ENCODE measurements at regions not wholly inside any gene's neighbourhood (a gene's known extent, or its start where the extent isn't known, plus 50 kb on each side); places are given as distances from the start of the nearest gene placed in this dataset.
A peak's percentile ranks its signal among the peaks of the same experiment; 100 is the strongest.
"Not testable (repeated sequence)": the region's sequence is repeated elsewhere in the genome, so short reads cannot be mapped to it uniquely, and the experiment has no call there.

DNA sequence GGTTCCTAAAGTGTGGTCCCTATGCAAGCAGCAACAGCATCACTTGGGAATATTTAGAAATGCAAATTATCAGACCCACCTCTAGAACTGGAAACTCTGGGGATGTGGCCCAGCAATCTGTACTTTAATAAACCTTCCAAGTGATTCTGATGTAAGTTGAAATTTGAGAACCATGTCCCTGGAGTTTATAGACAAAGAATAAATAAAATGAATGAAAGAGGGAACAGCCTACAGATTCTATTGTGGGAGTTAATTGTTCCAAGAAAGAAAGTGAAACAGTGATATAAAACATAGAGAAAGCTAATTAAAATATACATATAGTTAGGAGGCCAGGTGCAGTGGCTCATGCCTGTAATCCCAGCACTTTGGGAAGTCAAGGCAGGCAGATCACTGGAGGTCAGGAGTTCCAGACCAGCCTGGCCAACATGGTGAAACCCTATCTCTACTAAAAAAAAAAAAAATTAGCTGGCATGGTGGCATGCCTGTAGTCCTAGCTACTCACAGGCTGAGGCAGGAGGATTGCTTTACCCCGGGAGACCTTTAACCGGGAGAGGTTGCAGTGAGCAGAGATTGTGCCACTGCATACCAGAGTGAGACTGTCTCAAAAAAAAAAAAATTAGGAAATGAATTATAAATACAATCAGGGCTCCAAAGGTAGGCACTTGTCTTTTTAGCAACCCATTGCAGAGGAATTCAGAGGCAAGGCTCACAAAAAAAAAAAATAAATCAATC is 507.5 kb downstream of the NAV3 start:
- no peak for DNase-seq

DNA sequence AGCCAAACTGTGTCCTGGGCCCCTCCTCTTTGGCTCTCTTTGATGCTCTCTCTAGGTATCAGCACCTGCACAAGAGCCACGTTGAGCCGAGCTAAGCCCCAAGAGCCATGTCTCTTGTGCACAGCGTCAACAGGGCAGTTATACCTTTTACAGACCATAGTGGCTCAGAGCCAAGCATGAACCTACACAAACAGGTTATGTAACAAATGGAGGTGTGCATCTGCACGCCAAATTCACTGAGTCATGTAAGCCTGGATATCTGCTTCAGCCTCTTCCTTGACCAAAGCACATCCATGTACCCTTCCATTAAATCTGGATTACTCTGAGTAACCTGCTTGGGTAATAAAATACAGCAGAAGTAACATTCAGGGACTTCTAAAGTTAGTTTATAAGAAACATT is 509.7 kb downstream of the NAV3 start:
- no peak for DNase-seq

DNA sequence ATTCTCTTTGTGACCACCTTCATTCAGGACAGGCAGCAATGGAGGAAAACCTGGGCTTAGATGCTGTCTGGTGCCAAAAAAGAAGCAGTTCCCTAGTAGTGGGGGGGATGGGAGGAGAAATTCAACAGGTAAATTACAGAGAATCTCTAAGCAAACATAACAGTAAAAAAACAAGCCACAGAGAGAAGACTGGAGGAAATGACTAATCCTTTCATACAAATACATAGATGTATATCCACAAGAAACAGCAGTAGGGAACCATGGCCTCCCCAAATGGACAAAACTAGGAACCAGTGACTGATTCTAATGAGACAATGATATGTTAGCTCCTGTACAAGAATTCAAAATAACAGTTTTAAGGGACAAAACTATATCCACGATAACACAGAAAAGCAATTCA is 513.0 kb downstream of the NAV3 start:
- DNase-seq = no peak

DNA sequence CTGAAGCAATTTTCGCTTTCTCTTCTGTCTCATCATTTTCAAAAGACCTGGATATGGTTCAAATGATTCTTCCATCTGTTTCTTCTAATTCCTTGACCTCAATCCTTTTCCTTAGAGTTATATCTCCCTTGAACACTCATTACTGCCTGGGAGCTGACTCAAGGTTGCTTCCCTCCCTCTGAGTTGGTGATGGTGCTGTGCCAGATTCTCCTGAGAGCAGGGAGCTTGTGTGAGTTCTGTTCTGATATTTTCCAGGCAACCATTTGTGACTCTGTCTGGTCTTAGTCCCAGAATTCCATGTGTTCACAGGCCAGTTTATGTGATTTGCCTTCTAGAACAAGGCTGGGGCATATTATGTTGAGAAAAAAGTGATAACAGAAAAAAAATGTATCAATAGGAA is 505.1 kb upstream of the SYT1 start:
- DNase-seq = no peak

DNA sequence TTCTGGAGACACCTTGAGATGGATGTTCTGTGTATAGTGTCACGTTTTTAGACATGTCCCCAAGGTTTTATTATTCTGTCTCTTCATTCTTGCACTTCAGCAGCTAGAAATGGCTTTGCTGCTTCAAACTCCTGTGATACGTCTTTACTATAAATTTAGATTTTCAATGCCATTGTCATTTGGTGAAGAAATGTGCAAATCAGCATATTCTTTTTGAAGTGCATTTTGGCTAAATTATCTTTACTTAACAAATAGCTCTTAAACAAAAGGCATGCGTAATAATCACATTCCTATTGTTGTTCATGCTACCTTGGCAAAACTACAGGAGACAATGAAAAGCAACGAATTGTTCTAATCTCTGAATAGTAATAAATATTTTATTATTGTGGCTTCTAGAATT is 502.9 kb upstream of the SYT1 start:
- no peak for DNase-seq

DNA sequence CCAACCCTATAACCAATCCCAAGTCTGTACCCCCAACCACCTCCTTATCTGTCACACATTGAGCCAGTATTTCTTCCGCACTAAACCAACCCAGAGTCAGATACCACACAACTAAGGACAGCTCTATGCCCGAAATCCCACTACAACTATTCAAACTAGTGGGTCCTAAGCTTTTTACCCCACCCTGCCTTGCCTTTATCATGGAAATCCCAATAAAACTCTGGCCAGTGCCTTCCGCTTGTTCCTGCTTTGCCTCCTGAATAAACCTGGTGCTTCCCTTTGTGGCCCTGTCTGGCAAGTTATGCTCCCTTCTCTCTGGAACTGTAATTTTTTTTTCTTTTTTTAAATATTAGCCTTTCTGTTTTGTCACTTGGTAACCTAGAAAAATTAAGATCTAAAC is 493.3 kb upstream of the SYT1 start:
- no peak for DNase-seq

DNA sequence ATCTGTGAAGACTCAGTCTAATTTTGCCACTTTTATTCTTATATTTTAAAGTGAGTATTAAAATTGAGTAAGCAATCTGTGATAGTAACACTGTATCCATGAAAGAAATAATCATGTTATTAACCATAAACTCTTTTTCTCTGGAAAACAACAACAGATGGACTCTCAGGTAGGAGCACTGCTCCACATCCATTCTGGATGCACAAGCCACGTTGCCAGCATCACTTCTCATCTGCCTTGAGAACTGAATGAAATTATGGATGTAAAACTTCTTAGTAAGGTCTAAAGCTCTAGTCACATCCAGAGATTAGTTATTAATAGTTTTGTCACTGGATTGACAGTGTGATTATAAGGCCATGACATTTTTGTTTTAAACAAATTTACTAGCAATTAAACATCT is 489.1 kb upstream of the SYT1 start:
- no peak for DNase-seq

DNA sequence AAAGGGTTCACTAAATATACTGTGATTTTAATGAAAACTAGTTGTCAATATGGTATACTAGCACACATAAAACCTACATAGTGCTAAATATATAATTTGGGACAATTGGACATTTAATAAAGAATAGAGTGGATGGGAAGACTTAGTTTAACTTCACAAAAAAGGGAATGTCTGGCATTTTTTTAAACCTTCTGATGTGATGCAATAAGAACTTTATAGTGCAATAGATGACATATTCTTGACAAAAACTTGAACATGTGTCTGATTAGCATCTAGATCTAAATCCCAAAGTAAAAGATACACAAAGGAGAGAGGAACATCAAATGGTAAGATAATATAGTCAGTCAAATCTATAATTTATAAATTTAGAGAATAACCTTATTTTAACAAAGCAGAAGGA is 488.3 kb upstream of the SYT1 start:
- no peak for DNase-seq

DNA sequence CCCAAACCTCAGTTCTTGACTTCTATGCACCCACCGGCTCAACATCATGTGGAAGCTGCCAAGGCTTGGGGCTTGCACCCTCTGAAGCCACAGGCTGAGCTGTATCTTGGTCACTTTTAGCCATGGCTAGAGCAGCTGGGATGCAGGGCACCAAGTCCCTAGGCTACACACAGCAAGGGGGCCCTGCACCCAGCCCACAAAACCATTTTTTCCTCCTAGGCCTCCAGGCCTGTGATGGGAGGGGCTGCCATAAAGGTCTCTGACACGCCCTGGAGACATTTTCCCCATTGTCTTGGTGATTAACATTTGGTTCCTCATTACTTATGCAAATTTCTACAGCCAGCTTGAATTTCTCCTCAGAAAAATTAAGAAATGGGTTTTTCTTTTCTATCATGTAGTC is 485.5 kb upstream of the SYT1 start:
- not testable (repeated sequence) for DNase-seq

DNA sequence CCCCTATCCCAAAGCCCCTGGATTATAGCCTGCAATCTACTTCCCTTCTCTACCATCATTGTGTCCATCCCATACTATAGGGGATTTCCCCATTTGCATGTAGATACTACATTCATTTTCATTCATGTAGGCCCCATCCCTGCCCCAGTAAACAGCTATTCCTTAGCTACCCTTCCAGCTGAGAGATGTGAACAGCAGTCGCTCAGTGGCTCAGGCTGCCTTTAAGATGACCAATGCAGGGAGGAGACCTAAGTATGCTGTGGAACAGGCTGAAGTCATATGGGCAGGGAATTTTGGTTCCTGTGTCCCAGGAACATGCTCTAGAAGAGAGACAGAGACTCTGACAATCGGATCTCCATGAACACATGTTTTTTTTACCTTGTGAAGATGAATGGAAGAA is 481.2 kb upstream of the SYT1 start:
- no peak for DNase-seq

DNA sequence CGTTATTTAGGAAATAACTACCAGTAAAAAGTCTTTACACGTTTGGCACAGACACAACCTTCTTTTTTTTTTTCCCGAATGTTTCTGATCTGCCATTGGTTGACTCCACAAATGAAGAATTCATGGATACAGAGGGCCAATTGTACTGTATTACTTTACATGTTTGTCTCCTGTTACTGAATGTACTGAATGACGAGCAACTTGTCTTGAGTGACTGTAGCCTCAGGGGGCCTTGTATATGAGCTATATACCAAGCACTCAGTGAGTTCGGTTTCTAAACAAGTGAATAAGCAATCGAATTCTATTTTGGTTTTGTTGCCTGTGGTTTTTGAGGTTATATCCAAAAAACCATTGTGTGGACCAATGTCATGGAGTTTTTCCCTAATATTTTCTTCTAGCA is 480.0 kb upstream of the SYT1 start:
- DNase-seq = no peak

DNA sequence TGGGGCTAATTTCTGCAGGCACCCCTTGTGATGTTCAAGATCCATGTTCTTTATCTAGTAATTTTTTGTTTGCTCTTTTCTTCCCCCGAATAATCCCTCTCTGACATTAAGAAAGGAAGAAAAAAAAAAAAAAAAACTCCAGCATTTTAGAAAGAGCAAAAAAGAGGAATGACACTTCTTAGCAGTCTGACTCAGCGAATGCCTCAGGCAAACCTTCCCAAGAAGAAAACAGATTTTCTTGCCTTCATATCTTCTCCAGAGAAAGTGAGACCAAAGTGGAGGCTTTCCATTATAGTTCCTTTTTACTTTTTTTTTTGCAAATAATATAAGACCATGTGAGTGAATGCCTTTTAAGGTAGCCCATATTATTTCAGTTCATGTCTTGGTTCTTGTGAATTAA is 479.0 kb upstream of the SYT1 start:
- DNase-seq = peak; percentile 55

DNA sequence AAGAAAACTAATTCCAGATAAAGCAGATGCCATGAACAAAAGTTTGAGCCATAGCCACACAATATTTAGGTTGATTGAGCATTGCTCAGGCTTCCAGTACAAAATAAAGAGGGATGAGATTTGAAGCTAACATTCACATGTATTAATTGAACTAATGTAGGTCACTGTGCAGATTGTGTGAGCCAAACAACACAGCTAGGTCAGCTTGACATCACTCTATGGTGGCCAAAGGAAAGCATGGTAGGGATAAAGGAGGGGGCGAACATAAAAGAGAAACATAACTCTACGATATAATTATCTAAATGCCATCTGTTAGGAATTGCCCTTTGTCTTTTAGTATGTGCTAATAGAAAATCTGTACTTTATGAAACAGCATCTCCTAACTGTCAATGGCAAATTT is 477.7 kb upstream of the SYT1 start:
- DNase-seq = no peak

DNA sequence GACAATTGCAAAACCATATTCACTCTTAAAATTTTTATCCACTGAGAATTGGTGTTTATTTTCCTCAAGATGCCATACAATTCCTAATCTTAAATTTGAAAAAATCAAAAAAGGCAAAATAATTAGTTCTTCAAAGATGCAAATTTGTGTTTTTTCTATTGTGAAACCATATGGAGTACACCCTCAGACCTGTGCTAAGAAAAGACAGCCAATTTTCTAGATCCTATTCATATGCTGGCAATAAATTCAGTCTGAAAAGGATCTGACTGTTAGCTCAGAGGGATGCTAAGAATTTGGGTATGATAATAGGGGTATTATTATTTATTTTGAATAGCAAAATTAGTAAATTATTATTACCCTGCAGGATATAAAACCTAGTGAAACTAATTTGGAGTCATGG is 476.9 kb upstream of the SYT1 start:
- no peak for DNase-seq

DNA sequence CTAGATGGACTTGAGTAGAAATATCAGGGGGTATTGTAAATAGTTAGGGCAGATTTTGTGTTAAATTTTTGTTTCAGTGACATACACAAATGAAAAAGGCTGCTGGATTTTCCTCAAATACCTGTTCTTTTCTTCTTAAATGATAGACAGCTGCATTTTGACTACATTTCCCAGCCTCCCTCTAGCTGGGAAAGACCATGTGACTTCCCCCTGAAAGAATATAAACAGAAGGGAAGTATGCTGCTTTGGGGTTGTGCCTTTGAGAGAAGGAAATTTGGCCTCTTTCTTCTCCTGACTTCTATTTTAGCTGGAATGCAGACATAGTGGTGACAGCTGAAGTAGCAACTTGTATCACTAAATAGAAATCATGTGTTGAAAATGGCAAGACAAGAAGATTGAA is 476.1 kb upstream of the SYT1 start:
- DNase-seq = no peak

DNA sequence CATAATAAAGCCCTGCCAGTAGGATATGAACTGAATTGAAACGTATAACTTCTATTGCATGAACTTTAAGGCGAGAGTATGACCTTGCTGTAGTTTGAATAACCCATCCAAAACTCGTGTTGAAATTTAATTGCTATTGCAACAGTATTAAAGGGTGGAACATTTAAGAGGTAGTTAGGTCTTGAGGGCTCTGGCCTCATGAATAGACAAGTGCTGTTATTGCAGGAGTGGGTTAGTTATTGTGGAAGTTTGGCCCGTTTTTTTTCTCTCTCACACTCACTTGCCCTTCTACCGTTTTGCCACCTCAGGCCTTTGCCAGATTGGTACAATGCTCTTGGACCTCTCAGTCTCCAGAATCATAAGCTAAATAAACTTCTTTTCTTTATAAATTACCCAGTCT is 473.7 kb upstream of the SYT1 start:
- no peak for DNase-seq

DNA sequence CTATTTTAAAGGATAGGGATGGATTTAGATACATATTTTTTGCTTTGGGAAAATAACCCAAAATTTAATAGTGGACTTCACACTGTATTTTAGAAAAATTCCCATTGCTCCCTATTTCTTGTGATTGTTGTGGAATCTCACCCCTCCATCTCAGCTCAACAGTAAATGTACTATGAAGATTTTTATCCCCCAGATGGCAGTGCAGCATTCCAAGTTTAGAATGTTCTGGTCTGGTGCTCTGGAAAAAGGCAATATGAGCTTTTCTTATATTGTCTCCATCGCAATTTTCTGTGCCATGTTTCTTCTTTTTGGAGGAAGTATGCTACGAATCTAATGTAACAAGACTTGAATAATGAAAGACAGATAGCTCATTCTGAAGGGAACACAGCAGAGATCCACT is 471.7 kb upstream of the SYT1 start:
- no peak for DNase-seq

DNA sequence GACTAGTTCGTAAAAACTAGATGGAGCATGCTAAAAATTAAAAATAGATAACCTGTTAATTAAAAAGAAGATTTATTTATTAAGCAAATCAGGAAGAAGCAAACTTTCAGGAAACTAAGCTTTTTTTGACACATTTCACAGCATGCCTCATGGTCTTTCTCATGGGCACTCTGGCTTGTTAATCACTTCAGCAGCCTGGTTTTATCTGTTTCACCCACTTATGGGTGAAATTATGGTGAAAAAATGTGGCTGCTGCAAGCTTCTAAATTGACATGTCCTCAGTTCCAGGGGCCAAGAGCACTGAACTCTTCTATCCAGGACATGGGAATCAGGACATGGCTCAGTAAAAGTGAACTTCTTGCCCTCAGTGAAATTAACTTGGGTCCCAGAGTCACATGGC is 468.6 kb upstream of the SYT1 start:
- no peak for DNase-seq

DNA sequence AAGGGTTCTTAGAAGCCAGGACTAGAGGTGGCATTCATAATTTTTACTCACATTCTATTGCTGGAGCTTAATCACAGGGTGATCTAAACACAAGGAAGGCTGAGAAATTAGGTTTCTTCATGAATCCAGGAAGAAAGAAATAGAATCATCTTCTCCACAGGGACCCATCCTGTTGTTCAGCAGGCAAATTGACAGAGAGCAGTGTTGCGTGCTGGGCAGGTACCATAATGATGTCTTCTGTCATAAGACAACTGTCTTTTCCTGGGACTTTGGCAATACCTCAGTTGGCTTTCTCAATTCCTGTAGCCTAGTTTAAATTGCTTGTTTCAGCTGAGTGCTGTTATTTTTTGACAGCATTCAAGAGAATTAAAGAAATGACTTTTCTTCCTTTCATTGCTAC is 468.0 kb upstream of the SYT1 start:
- DNase-seq = no peak

DNA sequence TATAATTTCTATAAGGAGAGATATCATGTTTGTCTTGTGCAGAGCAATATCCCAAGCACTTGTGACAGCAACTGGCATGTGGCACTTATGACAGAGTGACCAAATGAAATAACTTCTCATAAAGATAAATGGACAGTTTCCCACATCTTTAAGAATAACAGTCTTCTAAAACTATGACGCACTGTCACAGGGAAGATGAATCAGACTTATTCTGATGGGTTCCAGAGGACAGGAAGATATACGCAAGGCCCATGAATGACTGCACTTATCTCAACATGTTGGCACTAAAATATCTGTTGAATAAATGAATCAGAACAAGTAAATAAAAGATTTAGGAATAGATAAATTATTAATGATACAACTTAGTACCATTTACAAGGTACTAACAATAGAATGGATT is 465.8 kb upstream of the SYT1 start:
- no peak for DNase-seq

DNA sequence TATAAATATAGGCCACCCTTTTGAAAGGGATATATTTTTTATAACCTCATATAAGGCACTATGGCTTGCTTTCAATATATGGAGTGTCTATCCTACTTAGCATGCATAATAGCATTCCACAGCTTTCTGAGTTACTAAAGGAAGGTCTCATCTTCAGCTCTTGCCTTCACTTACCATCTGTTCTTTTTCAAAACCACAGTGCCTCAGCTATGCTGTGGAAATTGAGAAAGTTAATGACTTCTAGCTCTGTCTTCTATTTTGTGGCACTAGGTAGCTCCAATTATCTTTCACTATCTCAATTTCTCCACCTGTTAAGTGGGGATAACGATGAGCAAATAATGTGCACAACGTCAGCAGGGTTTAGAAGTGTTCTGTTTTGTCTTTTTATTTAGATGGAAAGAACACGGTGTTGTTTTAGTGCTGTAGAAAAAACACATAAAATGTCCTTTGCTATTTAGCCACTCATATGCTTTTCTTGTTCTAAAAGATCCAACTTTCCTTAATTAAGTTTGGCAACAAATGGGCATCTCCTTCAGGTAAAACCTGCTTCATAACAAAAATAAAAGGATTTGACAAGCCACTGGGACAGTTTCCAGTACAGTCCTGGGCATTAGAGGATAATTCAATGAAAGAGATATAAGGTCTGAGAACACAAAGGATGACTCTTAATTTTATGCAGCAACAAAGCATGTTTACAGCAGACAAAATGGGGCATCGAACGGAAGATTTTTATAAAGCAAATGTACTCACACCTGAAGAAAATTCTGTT is 462.0 kb upstream of the SYT1 start:
- DNase-seq = no peak

DNA sequence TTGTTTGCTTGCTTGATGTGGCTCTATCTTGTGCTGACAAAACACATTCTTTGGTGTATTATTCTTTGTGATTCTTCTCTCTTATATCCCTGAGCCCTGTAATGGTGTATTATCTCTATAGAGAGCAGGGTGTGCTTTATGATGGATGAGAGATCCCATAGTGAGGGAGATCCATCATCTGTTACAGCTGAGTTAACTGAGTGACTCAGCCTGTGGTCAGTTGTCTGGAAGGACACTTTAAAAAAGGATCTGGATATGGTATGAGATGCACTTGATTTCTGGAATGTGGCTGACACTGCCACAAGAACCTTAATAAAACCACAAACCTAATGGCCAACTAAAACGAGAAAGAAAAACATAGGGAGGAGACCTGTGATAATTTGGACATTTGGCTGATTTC is 461.4 kb upstream of the SYT1 start:
- no peak for DNase-seq

DNA sequence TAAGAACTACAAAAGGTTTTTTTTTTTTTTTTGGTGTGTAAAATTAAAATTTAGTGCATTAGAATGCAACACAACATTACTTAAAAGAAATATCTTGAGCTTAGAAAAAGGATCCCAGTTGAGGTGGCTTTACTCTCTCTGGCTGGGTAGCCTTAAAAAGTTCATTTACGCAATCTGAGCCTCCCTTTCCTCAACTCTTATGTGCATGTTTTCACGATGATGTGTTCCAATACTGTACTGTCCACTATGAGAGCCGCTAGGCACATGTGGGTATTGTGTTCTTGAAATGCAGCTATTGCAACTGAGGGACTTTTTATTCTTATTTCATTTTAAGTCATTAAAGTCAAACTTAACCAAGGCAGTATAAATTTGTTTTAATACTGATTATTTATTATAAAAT is 460.9 kb upstream of the SYT1 start:
- no peak for DNase-seq

DNA sequence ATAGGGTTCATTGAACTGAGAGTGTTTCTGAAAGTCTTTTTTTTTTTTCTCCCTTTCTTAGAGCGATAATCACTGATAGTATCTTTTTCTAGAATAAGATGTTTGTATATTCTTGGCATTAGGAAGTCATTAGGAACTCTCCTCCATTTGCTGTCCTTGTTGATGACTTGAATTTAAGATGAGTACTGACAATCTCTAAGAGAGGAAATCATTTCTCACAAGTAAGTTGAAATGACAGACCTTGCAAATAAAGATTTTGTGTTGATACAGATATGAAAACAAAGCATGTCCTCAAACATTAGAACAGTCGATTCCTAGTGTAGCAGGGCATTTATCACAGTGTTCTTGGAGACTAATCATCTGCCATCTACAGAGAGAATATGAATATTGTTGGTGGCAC is 458.4 kb upstream of the SYT1 start:
- DNase-seq = no peak

DNA sequence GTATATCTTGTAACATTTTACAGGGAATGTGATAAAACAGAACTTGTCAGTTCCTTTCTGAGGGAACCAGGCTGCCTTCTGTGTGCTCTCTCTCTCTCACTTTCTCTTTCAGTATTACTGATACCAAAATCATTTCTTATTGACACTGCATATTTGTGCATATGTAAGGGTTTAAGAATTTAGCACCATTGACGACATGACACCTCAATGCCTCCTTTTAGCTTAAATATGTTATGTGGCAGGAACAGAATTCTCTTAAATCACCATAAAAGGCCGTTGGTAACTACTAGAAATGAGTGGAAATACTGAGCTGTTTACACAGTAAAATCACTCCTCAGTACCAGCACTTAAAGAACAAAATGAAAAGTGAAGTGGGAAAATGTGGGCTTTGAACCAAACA is 457.7 kb upstream of the SYT1 start:
- DNase-seq = no peak
